ENCODE measurements at regions not wholly inside any gene's neighbourhood (a gene's known extent, or its start where the extent isn't known, plus 50 kb on each side); places are given as distances from the start of the nearest gene placed in this dataset.

DNA sequence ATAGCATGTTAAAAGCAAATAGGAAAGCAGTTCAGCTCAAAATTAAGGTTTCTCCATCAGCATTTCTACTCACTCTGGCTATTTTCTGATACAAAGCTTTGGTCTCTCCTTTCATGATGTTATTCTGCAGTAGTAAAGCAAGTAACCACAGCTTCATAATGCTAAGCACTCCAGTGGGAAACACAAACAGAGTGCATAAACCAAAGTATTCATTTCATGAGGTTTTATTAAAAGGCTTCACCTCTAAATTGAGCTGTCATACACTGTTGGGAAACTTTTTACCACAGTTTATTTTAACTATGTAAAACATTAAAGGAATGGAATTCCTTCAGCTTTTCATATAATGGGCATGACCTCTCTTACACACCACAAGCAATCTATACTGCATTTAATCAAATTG lies 157.9 kb upstream of the LMO3 start:
- Histone ChIP-seq H4K91ac (ENCODE audit: insufficient read length, low read depth, low read length) (no peak overlapping the region), H2BK20ac (ENCODE audit: low read depth, low read length, poor library complexity, severe bottlenecking) (no peak overlapping the region), H3K23ac (ENCODE audit: insufficient read length, low read depth, low read length) (no peak overlapping the region), H2AFZ (ENCODE audit: low read length) (no peak overlapping the region), H3K4me1 (ENCODE audit: insufficient read depth, low read length) (no peaks in the 10 kb centered on the region), H2BK5ac (ENCODE audit: insufficient read length, low read length) (no peak overlapping the region), H3K14ac (ENCODE audit: insufficient read depth, low read length) (no peak overlapping the region), H4K5ac (ENCODE audit: insufficient read length, low read depth, low read length) (no peak overlapping the region), H3K56ac (ENCODE audit: insufficient read length, low read depth, low read length) (no peak overlapping the region), H2BK120ac (ENCODE audit: low read depth, low read length, poor library complexity, severe bottlenecking) (no peak overlapping the region), H3K79me1 (ENCODE audit: insufficient read depth, low read depth, low read length, poor library complexity, severe bottlenecking) (no peaks in the 10 kb centered on the region), H3K9ac (ENCODE audit: extremely low read depth, insufficient read length, low read length) (no peak overlapping the region), H3K79me2 (ENCODE audit: insufficient read depth, low read length) (no peaks in the 10 kb centered on the region), H3T11ph (ENCODE audit: low read length) (no peak overlapping the region), H3K4ac (ENCODE audit: low read depth, low read length) (no peak overlapping the region), H4K20me1 (ENCODE audit: control insufficient read depth, insufficient read depth, insufficient read length) (no peaks in the 10 kb centered on the region), H3K18ac (ENCODE audit: insufficient read length, low read depth, low read length) (no peak overlapping the region), H3K27ac (ENCODE audit: insufficient read length, low read depth, low read length) (no peak overlapping the region), H3K4me2 (ENCODE audit: insufficient read depth, insufficient read length, low read length) (no peak overlapping the region), H4K8ac (replicated peaks; ENCODE audit: insufficient read length, low read depth, low read length) (no peak overlapping the region), H2BK12ac (ENCODE audit: insufficient read length, low read depth, low read length) (no peak overlapping the region), H2AK5ac (ENCODE audit: insufficient read length, low read length) (no peak overlapping the region), H3K23me2 (ENCODE audit: insufficient read length, low read depth, low read length, poor library complexity, severe bottlenecking) (no peaks in the 10 kb centered on the region), H2BK15ac (ENCODE audit: low read depth, low read length) (no peak overlapping the region), H3K9me3 (ENCODE audit: control insufficient read depth, low read depth, low read length) (no peaks in the 10 kb centered on the region), H3K27me3 (ENCODE audit: insufficient read depth, low read length) (no peaks in the 10 kb centered on the region)
- Mint-ChIP-seq H3K36me3 (ENCODE audit: insufficient read depth in 1 of 3, low read depth in 3 of 3) (no peaks in the 10 kb centered on the region; a peak in 1 of 7 replicates), H3K27ac (no peak overlapping the region), H3K27me3 (ENCODE audit: low read depth) (no peaks in the 10 kb centered on the region), H3K4me1 (peaks cover 0 to 12% of the 10 kb centered on the region in 2 experiments; a peak in 2 of 4 replicates), H3K9me3 (no peaks in the 10 kb centered on the region; a peak in 1 of 5 replicates), H3K4me3 (no peak overlapping the region)
- TF ChIP-seq, protein P1, sequence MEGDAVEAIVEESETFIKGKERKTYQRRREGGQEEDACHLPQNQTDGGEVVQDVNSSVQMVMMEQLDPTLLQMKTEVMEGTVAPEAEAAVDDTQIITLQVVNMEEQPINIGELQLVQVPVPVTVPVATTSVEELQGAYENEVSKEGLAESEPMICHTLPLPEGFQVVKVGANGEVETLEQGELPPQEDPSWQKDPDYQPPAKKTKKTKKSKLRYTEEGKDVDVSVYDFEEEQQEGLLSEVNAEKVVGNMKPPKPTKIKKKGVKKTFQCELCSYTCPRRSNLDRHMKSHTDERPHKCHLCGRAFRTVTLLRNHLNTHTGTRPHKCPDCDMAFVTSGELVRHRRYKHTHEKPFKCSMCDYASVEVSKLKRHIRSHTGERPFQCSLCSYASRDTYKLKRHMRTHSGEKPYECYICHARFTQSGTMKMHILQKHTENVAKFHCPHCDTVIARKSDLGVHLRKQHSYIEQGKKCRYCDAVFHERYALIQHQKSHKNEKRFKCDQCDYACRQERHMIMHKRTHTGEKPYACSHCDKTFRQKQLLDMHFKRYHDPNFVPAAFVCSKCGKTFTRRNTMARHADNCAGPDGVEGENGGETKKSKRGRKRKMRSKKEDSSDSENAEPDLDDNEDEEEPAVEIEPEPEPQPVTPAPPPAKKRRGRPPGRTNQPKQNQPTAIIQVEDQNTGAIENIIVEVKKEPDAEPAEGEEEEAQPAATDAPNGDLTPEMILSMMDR (conservative IDR thresholded peaks at IDR 0.05) = no peak
- DNase-seq = no peak
